Non-pigmented ciliary epithelial cell (primary cell): ENCODE measurements at regions not wholly inside any gene's neighbourhood (a gene's known extent, or its start where the extent isn't known, plus 50 kb on each side); places are given as distances from the start of the nearest gene placed in this dataset.

ENCODE experiments used
- DNase-seq: peaks from one replicate; pipeline ENCODE4 v3.0.0-alpha.2; 2010; ENCODE audit warnings: low read depth

DNA sequence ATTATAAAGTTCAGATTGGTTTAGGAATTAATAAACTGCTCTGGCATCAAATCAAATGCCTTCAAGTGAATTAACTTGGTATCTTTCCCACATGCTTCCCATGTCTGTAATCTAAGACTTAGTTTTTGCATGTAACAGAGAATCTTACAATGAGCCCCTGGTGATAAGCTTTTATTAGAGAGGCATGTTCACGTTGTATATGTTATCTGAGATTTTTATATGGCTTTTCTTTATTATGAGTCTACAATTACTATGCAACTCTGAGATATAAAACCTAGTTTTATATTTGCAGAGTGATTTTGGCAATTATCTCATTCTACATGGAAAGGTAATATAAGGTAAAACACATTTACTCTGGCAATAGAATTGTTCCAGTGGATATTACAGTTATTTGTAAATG, 1578.4 kb upstream of the IGFBP7 start:
- DNase-seq, result no peak

GRCh38 chr4:58679886-58680285, 1569.7 kb upstream of the IGFBP7 start:
- no peak for DNase-seq

DNA sequence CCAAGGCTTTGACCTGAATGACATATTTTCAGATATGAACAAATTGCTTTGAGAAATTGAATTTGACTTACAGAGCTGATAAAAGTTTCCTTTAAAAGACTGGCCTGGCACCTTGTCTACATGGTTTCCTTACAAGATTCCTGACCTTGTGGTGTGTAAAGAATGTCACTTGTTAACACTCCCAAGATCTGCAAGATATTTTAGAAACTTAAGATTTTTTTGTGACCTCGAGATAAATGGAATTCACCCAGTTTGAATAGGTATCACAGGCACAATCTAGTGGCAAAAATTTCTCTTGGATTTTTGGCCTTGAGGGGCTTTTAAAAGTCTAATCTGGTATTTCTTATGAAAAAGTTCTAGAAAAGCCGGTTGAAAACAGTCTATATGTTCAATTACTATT, 1568.9 kb upstream of the IGFBP7 start:
- DNase-seq, result no peak

GRCh38 chr4:58669783-58670182, 1559.6 kb upstream of the IGFBP7 start:
- DNase-seq, result no peak

- DNase-seq, result no peak
Observed at GRCh38 chr4:58665649-58666048, 1555.5 kb upstream of the IGFBP7 start.

- no peak for DNase-seq
Observed at GRCh38 chr4:58658701-58659100, 1548.5 kb upstream of the IGFBP7 start.

DNA sequence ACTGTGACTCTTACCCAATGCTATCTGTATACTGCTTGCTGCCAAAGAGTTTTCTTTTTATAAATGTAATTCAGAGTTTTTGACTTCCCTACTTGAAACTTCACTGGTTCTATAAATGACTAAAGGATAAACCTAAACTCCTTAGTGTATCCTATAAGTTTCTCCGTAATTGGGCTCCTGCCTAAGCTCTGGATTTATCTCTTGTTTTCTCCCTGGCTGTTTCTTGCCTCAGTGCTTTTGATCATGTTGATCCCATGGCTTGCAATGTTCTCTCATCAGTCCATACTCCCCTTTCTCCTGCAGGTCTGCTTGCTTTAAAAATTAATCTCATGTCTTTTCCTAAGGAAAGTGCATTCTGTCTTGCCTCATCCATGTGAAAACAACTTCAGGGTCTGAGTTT, 1543.1 kb upstream of the IGFBP7 start:
- no peak for DNase-seq

DNA sequence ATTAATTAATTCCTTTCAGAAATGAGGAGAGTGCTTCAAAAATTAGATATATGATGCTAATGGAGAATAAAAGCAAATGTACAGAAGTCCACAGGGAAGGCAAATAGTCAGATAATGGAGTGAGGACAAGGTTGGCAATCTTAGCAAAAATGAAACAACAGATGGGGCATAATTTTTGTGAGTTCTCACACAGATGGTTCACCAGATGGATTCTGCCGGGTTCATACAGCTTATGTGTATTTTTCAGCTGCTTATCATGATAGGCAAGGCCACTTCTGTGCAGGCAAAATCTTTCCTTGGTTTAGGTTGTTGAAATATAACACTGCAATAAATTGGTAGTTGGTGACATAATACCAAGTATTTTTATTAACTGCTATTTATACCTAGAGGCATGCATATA, 1539.0 kb upstream of the IGFBP7 start:
- no peak for DNase-seq

GRCh38 chr4:58646126-58646525, 1535.9 kb upstream of the IGFBP7 start:
- DNase-seq, result no peak

DNA sequence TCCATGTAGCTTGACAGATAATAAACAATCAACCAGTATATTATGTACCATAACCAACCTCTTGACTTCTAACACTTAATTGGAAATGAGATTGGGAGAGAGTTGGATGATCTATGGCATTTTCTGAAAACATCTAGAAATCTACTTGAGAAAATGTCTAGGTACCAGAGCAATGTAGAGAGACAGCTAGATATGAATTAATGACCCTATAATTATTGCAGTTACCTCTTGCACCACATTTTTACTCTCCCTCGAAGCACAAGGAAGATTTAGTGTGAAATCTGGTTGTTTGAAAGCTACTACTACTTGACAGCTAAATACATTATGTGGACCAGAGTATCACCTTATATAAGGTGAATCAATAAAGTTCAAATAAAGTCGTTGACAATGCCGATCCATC, 1534.4 kb upstream of the IGFBP7 start:
- DNase-seq, result no peak

DNA sequence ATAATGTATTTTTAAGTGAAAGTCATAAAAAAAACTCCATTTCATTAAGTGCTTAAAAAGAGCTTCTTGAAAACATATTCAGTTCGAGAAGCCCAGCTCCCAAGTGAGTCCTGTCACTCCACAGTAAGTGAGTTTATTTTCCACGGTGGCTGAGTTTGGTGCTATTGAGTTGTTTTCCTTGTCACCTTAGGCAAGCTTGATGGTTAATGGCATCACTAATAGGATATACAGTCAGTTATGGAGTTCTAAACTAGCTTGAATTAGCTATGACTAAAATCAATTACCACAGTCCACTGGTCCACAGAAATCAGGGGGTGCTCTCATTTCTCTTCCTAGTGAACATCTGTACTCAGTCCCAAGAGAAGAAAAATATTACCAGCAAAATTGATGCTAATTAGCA, 1526.2 kb upstream of the IGFBP7 start:
- no peak for DNase-seq

DNA sequence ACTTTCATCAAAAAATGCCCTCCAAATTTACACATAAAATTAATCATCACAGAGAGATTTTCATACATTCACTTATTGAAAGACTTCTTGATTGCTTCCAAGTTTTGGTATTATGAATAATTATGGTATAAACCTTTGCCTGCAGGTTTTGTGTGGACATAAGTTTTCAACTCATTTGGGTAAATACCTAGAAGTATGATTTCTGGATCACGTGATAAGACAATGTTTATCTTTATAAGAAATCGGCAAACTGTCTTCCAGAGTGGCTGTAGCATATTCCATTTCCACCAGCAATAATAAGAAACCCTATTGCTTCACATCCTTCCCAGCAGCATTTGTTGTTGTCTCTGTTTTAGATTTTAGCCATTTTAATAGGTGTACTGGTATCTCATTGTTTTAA, 1507.0 kb upstream of the IGFBP7 start:
- no peak for DNase-seq

GRCh38 chr4:58611012-58611411, 1500.8 kb upstream of the IGFBP7 start:
- DNase-seq, result no peak

DNA sequence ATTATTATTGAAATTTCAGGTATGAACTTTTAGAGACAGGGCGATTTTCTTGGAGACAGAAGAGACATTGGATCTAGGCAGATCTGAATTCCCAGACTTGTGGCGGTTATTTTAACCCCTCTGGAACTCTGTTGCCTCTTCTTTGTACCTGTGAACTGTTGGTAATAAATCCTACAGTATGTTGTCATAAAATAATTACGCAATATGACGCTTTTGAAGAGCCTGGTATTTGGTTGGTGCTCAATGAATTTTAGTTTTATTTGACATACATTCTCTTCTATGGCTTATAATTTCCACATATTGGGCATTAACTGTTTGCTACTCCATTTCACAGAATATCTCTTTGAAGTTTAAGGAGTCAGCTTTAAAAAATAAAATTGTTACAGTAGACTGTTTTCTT, 1496.1 kb upstream of the IGFBP7 start:
- DNase-seq, result no peak

DNA sequence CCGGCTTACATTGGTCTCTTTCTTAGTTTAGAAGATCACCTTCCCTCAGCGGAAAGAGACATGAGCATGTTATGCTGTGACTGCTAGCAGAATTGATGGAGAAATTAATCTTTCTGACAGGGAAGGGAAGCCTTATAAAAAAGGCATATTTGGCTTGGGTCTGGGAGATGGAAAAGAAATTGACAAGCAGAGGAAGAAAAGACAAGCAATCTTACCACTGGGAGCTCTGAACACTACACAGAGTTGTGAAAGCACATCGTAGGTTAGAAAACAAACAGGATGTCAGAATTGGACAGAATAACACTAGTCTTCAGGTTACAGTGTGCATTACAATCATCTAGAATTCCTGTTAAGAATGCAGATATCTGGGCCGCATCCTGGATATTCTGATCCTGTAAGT, 1493.8 kb upstream of the IGFBP7 start:
- DNase-seq, result no peak

- no peak for DNase-seq
Observed at GRCh38 chr4:58602731-58603359, 1492.7 kb upstream of the IGFBP7 start.

- DNase-seq, result no peak
Observed at GRCh38 chr4:58602022-58602421, 1491.8 kb upstream of the IGFBP7 start.

- no peak for DNase-seq
Observed at GRCh38 chr4:58600290-58600689, 1490.1 kb upstream of the IGFBP7 start.

GRCh38 chr4:58590722-58591121, 1480.5 kb upstream of the IGFBP7 start:
- no peak for DNase-seq

- no peak for DNase-seq
Observed at GRCh38 chr4:58587856-58588255, 1477.7 kb upstream of the IGFBP7 start.

GRCh38 chr4:58566260-58566659, 1456.1 kb upstream of the IGFBP7 start:
- no peak for DNase-seq

GRCh38 chr4:58564695-58565475, 1454.7 kb upstream of the IGFBP7 start:
- no peak for DNase-seq

DNA sequence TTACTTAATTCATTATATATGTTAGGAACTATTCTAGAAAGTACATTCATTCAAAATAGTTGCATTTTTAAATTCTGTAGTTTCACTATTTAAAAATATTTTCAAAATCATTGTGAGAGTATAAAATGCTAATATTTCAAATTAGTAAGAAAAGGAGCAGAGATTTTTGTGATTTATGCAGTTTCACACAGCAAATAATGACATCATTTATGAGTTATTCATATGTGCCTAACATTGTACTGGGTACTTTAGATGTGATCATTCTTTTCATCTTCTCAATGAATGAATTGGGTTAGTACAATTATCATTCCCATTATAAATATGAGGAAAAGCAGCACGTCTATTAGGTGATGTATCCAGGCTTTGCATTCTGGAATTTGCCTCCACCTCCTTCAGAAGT, 1451.0 kb upstream of the IGFBP7 start:
- no peak for DNase-seq

DNA sequence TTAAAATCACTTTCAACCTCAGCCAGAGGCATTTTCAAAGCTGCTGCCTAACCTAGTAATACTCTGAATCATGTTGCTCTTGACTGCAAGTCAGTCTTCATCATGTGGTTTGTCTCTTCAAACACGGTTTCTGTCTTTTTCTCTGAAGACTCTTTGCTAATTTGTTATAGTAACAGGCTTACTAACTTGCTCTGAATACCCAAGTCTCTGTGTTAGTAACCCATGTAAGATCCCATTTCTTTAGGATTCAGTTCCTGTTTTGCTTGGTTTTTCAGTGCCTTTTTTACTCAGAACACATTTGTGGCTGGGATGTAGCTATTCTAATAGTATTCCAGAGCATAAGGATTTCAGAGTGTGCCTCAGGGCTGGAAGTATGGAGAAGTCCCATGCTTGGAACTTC, 1450.6 kb upstream of the IGFBP7 start:
- no peak for DNase-seq
